K562 (cell line): ENCODE measurements at regions not wholly inside any gene's neighbourhood (a gene's known extent, or its start where the extent isn't known, plus 50 kb on each side); places are given as distances from the start of the nearest gene placed in this dataset.

Experiments used
- ATAC-seq: fragments of 200-7000 bp; cut with Tn5 transposase; 3 replicates; pipeline ENCODE4 v1.9.1; 2020; ENCODE audit warnings: moderate library complexity
- BruUV-seq: library from RNA; stranded (reverse); fragments of 400-500 nt; replicated peaks from 2 replicates; lab custom pipeline; 2021; lab: Mats Ljungman, UMichigan
- CTCF ChIA-PET: fragments of 300-600 bp; formaldehyde crosslinking; extraction: SDS; loops from one replicate; lab custom pipeline; 2021; ENCODE audit warnings: low intra/inter-chr PET ratio; lab: Yijun Ruan, JAX
- POLR2A ChIA-PET: fragments of 300-600, 350-650 bp; sonication (Branson Sonifier 250); formaldehyde crosslinking; extraction: SDS; loops from one replicate; lab custom pipeline; 2021; ENCODE audit warnings: antibody characterized with exemption, inconsistent platforms; lab: Yijun Ruan, JAX
- DNase-seq, 4 experiments: peaks; one replicate each; pipeline versions ENCODE4 v3.0.0 to v3.0.0-alpha.2; 2011 to 2018; ENCODE audit warnings: low spot score in 3 of 4, mixed read lengths in 3 of 4; ENCODE audit errors: extremely low read depth in 1 of 4
- FAIRE-seq: peaks from 2 replicates; lab custom pipeline; 2011; peaks lifted over from hg19 to GRCh38; lab: Jason Lieb, UNC
- H2AFZ ChIP-seq: 2 replicates; pipeline ENCODE4 v1.6.0; 2011; ENCODE audit warnings: low read depth, low read length, control low read depth, inconsistent platforms
- H3K27ac ChIP-seq: fragments of 200-600 bp; 3 replicates; pipeline ENCODE4 v1.8.0; 2011; ENCODE audit warnings: low read depth, mild to moderate bottlenecking, control low read depth, inconsistent platforms, low read length, moderate library complexity, mixed read lengths; ENCODE audit errors: extremely low read depth
- H3K27me3 ChIP-seq, 2 experiments: fragments of 300-600 bp in 1 of 2; 2 replicates in 1 of 2; 3 replicates in 1 of 2; pipeline versions ENCODE4 v1.6.0 to v1.8.0; 2011; ENCODE audit warnings: inconsistent platforms in 2 of 2, low read length in 2 of 2, mild to moderate bottlenecking in 1 of 2, mixed read lengths in 1 of 2, moderate library complexity in 1 of 2; ENCODE audit not compliant: control insufficient read depth in 2 of 2, insufficient read depth in 2 of 2
- H3K36me3 ChIP-seq: fragments of 300-600 bp; 3 replicates; pipeline ENCODE4 v1.8.0; 2011; ENCODE audit warnings: mild to moderate bottlenecking, low read length, inconsistent platforms; ENCODE audit not compliant: control insufficient read depth, insufficient read depth
- H3K4me1 ChIP-seq, 2 experiments: fragments of 200-600 bp in 1 of 2; replicated peaks in 1 of 2; 2 replicates in 1 of 2; 3 replicates in 1 of 2; pipeline versions ENCODE4 v1.5.1 to v1.8.0; 2011; ENCODE audit warnings: inconsistent platforms in 2 of 2, low read length in 2 of 2, mild to moderate bottlenecking in 1 of 2, mixed read lengths in 1 of 2, moderate library complexity in 1 of 2; ENCODE audit not compliant: control insufficient read depth in 2 of 2, insufficient read depth in 2 of 2
- H3K4me2 ChIP-seq: 2 replicates; pipeline ENCODE4 v1.6.1; 2011; ENCODE audit warnings: low read length, control low read depth, inconsistent platforms, mixed read lengths; ENCODE audit not compliant: insufficient read depth
- H3K4me3 ChIP-seq: fragments of 200-600 bp; sonication (generic), shearing (Covaris generic); 2 replicates; pipeline ENCODE4 v1.5.1; 2016; ENCODE audit warnings: control low read depth, inconsistent platforms
- H3K79me2 ChIP-seq: fragments of 200-600 bp; 3 replicates; pipeline ENCODE4 v1.8.0; 2011; ENCODE audit warnings: low read length, inconsistent platforms; ENCODE audit not compliant: control insufficient read depth, insufficient read depth
- H3K9ac ChIP-seq, 2 experiments: 2 replicates each; pipeline versions ENCODE4 v1.6.0 to v1.6.1; 2011; ENCODE audit warnings: low read depth in 2 of 2, low read length in 2 of 2, control low read depth in 1 of 2, inconsistent platforms in 1 of 2, mild to moderate bottlenecking in 1 of 2, mixed read lengths in 1 of 2; ENCODE audit not compliant: insufficient read depth in 1 of 2
- H3K9me1 ChIP-seq: one replicate; pipeline ENCODE4 v1.6.0; 2011; ENCODE audit warnings: inconsistent platforms, mild to moderate bottlenecking, low read length, moderate library complexity; ENCODE audit not compliant: control insufficient read depth, insufficient read depth
- H3K9me3 ChIP-seq: replicated peaks from 2 replicates; pipeline ENCODE4 v1.5.1; 2011; ENCODE audit warnings: low read depth, low read length, inconsistent platforms; ENCODE audit not compliant: control insufficient read depth, insufficient read depth
- H4K20me1 ChIP-seq: replicated peaks from 2 replicates; pipeline ENCODE4 v1.6.1; 2011; ENCODE audit warnings: low read length, inconsistent platforms, mixed read lengths; ENCODE audit not compliant: control insufficient read depth, insufficient read depth
- ATF4 ChIP-seq: fragments of 450-650 bp; formaldehyde crosslinking; IDR thresholded peaks from 2 replicates; pipeline ENCODE4 v1.4.0; 2022; ENCODE audit warnings: mild to moderate bottlenecking, moderate library complexity
- BDP1 ChIP-seq: IDR thresholded peaks from 3 replicates; pipeline ENCODE4 v1.6.1; 2011; ENCODE audit not compliant: insufficient read length, insufficient read depth
- BHLHE40 ChIP-seq: IDR thresholded peaks from 2 replicates; pipeline ENCODE4 v1.6.1; 2011; ENCODE audit warnings: low read length, improper control_type of control experiment
- CEBPZ ChIP-seq: fragments of 150-350 bp; IDR thresholded peaks from 2 replicates; pipeline ENCODE4 v1.6.1; 2014; ENCODE audit warnings: low read depth, mild to moderate bottlenecking, low read length, borderline replicate concordance
- CUX1 ChIP-seq: fragments of 200-800 bp; sonication (Bioruptor generic); IDR thresholded peaks from 2 replicates; pipeline ENCODE4 v1.6.1; 2016; ENCODE audit warnings: missing genetic modification characterization, missing compliant biosample characterization
- IRF2 ChIP-seq: sonication (generic); formaldehyde crosslinking; IDR thresholded peaks from 2 replicates; pipeline ENCODE4 v1.8.1; 2022; ENCODE audit warnings: mild to moderate bottlenecking, missing genetic modification reagents
- MYNN ChIP-seq, 2 experiments: sonication (generic); formaldehyde crosslinking in 1 of 2; IDR thresholded peaks; 2 replicates each; pipeline versions ENCODE4 v1.5.0 to v1.6.1; 2016 to 2020; ENCODE audit warnings: antibody characterized with exemption in 1 of 2, missing genetic modification reagents in 1 of 2
- SIN3A ChIP-seq, 2 experiments: fragments of 150-350 bp in 1 of 2; IDR thresholded peaks; 2 replicates each; pipeline ENCODE4 v1.6.1; 2011 to 2016; ENCODE audit warnings: borderline replicate concordance in 2 of 2, low read depth in 2 of 2, low read length in 2 of 2, mild to moderate bottlenecking in 2 of 2, moderate library complexity in 2 of 2; ENCODE audit not compliant: control insufficient read depth in 1 of 2
- ZNF280B ChIP-seq: fragments of 250-450 bp; sonication (Bioruptor Pico); IDR thresholded peaks from 2 replicates; pipeline ENCODE4 v1.5.1; 2021; ENCODE audit warnings: mild to moderate bottlenecking
- ZNF316 ChIP-seq: fragments of 450-650 bp; IDR thresholded peaks from 2 replicates; pipeline ENCODE4 v1.6.1; 2016
- WGBS: fragments of 100-300 bp; shearing (Covaris generic); methylation state at CpG from one replicate; pipeline ENCODE4 v1.1.6; 2016; ENCODE audit warnings: low coverage, mixed read lengths; ENCODE audit not compliant: insufficient coverage; ENCODE audit errors: missing lambda C conversion rate; 5-methylcytosine and 5-hydroxymethylcytosine counted together
- in situ Hi-C: fragments of 300-500 bp; cut with MboI; formaldehyde crosslinking; loops from 4 replicates; pipeline ENCODE4 v1.15.0; 2018; ENCODE audit warnings: inconsistent platforms, mixed read lengths
- intact Hi-C: fragments of 100-400 bp; cut with micrococcal nuclease; formaldehyde crosslinking; loops from 2 replicates; pipeline ENCODE4 v1.14.2; 2022

GRCh38 chr7:55265836-55266642 is 99.1 kb upstream of the LANCL2 start:
- Histone ChIP-seq H2AFZ (no peak overlapping the region), H3K4me2 (no peak overlapping the region), H3K4me1 (no peaks in the 10 kb centered on the region), H3K27ac (no peak overlapping the region), H3K9ac (no peak overlapping the region), H3K4me3 (no peak overlapping the region), H4K20me1 (no peaks in the 10 kb centered on the region), H3K36me3 (no peaks in the 10 kb centered on the region), H3K9me3 (no peaks in the 10 kb centered on the region), H3K27me3 (peaks cover 0 to 14% of the 10 kb centered on the region in 2 experiments; a peak in 2 of 5 replicates), H3K9me1 (no peaks in the 10 kb centered on the region), H3K79me2 (no peaks in the 10 kb centered on the region)
- BruUV-seq: no TSS peak
- DNase-seq: no peak
- POLR2A ChIA-PET: no interaction called here
- no peak for FAIRE-seq
- ATAC-seq: no peak
- WGBS: 2% methylated on average over 8 of the region's 8 CpGs
- in situ Hi-C loops (no loop called here), intact Hi-C loops (no loop called here)
- CTCF ChIA-PET: no interaction called here
- TF ChIP-seq ATF4 (CRISPR knock-in tag) (no peak), ZNF316 (no peak), SIN3A (IDR thresholded peaks at IDR 0.05; ENCODE audit: borderline replicate concordance in 2 of 2, control insufficient read depth in 1 of 2, low read depth in 2 of 2, low read length in 2 of 2) (no peak), ZNF280B (CRISPR knock-in tag) (no peak), CEBPZ (no peak), CUX1 (no peak), BHLHE40 (no peak), MYNN (IDR thresholded peaks at IDR 0.05) (no peak), MYNN (CRISPR knock-in tag; IDR thresholded peaks at IDR 0.05) (no peak), IRF2 (CRISPR knock-in tag) (no peak), BDP1 (no peak)
